NCI-H1417 (cell line): ENCODE measurements at regions not wholly inside any gene's neighbourhood (a gene's known extent, or its start where the extent isn't known, plus 50 kb on each side); places are given as distances from the start of the nearest gene placed in this dataset.
A peak's percentile ranks its signal among the peaks of the same experiment; 100 is the strongest.

Experiments used
- DNase-seq, 3 experiments: peaks; one replicate each; lab custom pipeline; 2025; lab: John Stamatoyannopoulos, UW

GRCh38 chr15:97301166-97301565 is 659.3 kb upstream of the ARRDC4 start:
- peak in 1 of 3 experiments; percentile 14 for DNase-seq

GRCh38 chr15:97316362-97316761 is 644.1 kb upstream of the ARRDC4 start:
- DNase-seq: peak in 2 of 3 experiments; percentile 44 to 49

- DNase-seq: no peak
Observed at GRCh38 chr15:97317163-97317562, 643.3 kb upstream of the ARRDC4 start.

GRCh38 chr15:97319291-97319690 is 641.2 kb upstream of the ARRDC4 start:
- no peak for DNase-seq

- no peak for DNase-seq
Observed at GRCh38 chr15:97346221-97346620, 614.3 kb upstream of the ARRDC4 start.

GRCh38 chr15:97350813-97351212 is 609.7 kb upstream of the ARRDC4 start:
- no peak for DNase-seq

- DNase-seq: peak in 2 of 3 experiments; percentile 12 to 67
Observed at GRCh38 chr15:97383516-97383915, 577.0 kb upstream of the ARRDC4 start.

- DNase-seq: no peak
Observed at GRCh38 chr15:97386940-97387339, 573.6 kb upstream of the ARRDC4 start.

GRCh38 chr15:97401195-97401594 is 559.3 kb upstream of the ARRDC4 start:
- peak in 2 of 3 experiments; percentile 46 to 75 for DNase-seq

GRCh38 chr15:97401970-97402369 is 558.5 kb upstream of the ARRDC4 start:
- DNase-seq: peak in 1 of 3 experiments; percentile 58

GRCh38 chr15:97406841-97407240 is 553.7 kb upstream of the ARRDC4 start:
- no peak for DNase-seq

GRCh38 chr15:97410897-97411575 is 549.5 kb upstream of the ARRDC4 start:
- peak in 1 of 3 experiments; percentile 39 for DNase-seq

- DNase-seq: no peak
Observed at GRCh38 chr15:97420130-97420529, 540.4 kb upstream of the ARRDC4 start.

- peak in 1 of 3 experiments; percentile 70 for DNase-seq
Observed at GRCh38 chr15:97425596-97425995, 534.9 kb upstream of the ARRDC4 start.

GRCh38 chr15:97443101-97443500 is 517.4 kb upstream of the ARRDC4 start:
- no peak for DNase-seq

- no peak for DNase-seq
Observed at GRCh38 chr15:97446138-97446537, 514.4 kb upstream of the ARRDC4 start.

GRCh38 chr15:97456521-97457202 is 503.8 kb upstream of the ARRDC4 start:
- DNase-seq: peak in 1 of 3 experiments; percentile 50

GRCh38 chr15:97457203-97457847 is 503.2 kb upstream of the ARRDC4 start:
- DNase-seq: no peak

GRCh38 chr15:97459771-97460170 is 500.7 kb upstream of the ARRDC4 start:
- DNase-seq: no peak

GRCh38 chr15:97461226-97461625 is 499.3 kb upstream of the ARRDC4 start:
- no peak for DNase-seq

- peak in 2 of 3 experiments; percentile 68 to 88 for DNase-seq
Observed at GRCh38 chr15:97463696-97464095, 496.8 kb upstream of the ARRDC4 start.

GRCh38 chr15:97470417-97470816 is 490.1 kb upstream of the ARRDC4 start:
- peak in 2 of 3 experiments; percentile 14 to 79 for DNase-seq

GRCh38 chr15:97473627-97474026 is 486.9 kb upstream of the ARRDC4 start:
- no peak for DNase-seq
